ENCODE measurements at regions not wholly inside any gene's neighbourhood (a gene's known extent, or its start where the extent isn't known, plus 50 kb on each side); places are given as distances from the start of the nearest gene placed in this dataset.

DNA sequence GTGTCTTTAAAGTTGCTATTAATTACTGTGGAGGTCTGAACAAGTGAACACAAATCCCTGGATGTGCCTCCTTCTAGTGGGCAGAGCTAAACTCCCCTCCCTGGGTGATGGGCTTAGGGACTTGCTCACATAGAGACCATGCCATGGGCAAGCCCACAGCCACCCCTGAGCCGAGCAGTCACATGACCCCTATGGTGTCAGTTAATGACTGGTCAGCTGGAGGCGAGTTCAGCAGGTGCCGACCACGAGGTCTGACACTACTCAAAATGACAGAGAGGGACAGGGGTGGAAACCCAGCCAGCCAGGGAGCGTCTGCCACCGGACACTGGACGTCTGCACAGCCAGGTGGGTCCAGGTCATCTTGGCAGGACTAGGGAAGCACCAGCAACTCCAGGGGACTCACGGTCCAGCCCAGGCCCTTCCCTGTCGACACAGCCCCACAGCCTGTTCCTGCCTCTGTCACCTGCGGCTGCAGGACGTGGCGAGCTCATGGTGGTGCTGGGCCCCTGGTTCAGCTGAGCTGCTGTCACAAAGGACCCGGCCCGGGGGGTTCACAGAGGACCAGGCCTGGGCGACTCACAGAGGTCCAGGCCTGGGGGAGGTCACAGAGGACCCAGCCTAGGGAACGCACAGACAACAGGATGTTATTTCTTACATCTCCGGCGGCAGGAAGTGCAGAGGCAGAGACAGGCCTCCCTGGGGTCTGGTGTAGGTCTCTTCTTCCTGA, 135.0 kb downstream of the BRD1 start:
- Histone ChIP-seq H2AFZ (ENCODE audit: low read depth, low read length, severe bottlenecking) (no peak overlapping the region), H4K20me1 (ENCODE audit: low read depth, low read length) (no peaks in the 10 kb centered on the region), H3K36me3 (ENCODE audit: low read length) (no peaks in the 10 kb centered on the region), H3K9ac (ENCODE audit: low read length) (no peak overlapping the region), H3F3A (ENCODE audit: insufficient read depth) (no peaks in the 10 kb centered on the region), H3K27me3 (ENCODE audit: low read length) (no peaks in the 10 kb centered on the region), H3K4me3 (ENCODE audit: insufficient read depth, low read length, poor library complexity, severe bottlenecking) (no peak overlapping the region), H3K9me3 (ENCODE audit: insufficient read depth, low read length) (peaks cover 6% of the 10 kb centered on the region; the same call in 1 of the 2 replicates), H3K4me2 (ENCODE audit: low read depth, low read length, poor library complexity, severe bottlenecking) (no peak overlapping the region), H3K9me2 (replicated peaks; ENCODE audit: insufficient read depth, low read length) (no peaks in the 10 kb centered on the region), H3K27ac (ENCODE audit: low read depth, low read length) (no peak overlapping the region), H3K79me2 (ENCODE audit: insufficient read depth, low read length) (no peaks in the 10 kb centered on the region)
- TF ChIP-seq EZH2phosphoT487 (conservative IDR thresholded peaks at IDR 0.05; ENCODE audit: low read length), result no peak
- TF ChIP-seq, protein P1, sequence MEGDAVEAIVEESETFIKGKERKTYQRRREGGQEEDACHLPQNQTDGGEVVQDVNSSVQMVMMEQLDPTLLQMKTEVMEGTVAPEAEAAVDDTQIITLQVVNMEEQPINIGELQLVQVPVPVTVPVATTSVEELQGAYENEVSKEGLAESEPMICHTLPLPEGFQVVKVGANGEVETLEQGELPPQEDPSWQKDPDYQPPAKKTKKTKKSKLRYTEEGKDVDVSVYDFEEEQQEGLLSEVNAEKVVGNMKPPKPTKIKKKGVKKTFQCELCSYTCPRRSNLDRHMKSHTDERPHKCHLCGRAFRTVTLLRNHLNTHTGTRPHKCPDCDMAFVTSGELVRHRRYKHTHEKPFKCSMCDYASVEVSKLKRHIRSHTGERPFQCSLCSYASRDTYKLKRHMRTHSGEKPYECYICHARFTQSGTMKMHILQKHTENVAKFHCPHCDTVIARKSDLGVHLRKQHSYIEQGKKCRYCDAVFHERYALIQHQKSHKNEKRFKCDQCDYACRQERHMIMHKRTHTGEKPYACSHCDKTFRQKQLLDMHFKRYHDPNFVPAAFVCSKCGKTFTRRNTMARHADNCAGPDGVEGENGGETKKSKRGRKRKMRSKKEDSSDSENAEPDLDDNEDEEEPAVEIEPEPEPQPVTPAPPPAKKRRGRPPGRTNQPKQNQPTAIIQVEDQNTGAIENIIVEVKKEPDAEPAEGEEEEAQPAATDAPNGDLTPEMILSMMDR (IDR thresholded peaks at IDR 0.05; ENCODE audit: insufficient read depth, low read length, poor library complexity, severe bottlenecking), result no peak

DNA sequence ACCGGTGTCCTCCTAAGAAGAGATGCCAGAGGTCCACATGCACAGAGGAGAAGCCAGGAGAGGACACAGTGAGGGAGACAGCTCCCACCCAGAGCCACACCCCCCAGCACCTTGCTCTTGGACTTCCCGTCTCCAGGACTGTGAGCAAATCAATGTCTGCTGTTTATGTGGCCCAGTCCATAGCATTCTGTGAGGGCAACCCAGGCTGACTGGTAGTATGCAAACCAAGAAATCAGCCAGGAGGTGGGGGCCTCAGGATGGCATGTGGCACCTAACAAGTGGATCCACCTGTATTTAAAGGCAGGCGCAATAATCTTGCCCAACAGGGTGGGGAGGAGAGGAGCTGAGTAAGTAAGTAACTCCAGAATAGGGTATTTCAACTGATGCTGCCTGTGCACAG, 136.4 kb downstream of the BRD1 start:
- H3K36me3 ChIP-seq (ENCODE audit: low read length), result no peaks in the 10 kb centered on the region
- no peak overlapping the region for H3K4me3 ChIP-seq (ENCODE audit: insufficient read depth, low read length, poor library complexity, severe bottlenecking)
- no peak overlapping the region for H2AFZ ChIP-seq (ENCODE audit: low read depth, low read length, severe bottlenecking)
- no peak overlapping the region for H3K4me2 ChIP-seq (ENCODE audit: low read depth, low read length, poor library complexity, severe bottlenecking)
- H3F3A ChIP-seq (ENCODE audit: insufficient read depth), result no peaks in the 10 kb centered on the region
- no peaks in the 10 kb centered on the region for H3K27me3 ChIP-seq (ENCODE audit: low read length)
- H4K20me1 ChIP-seq (ENCODE audit: low read depth, low read length), result no peaks in the 10 kb centered on the region
- H3K9ac ChIP-seq (ENCODE audit: low read length), result no peak overlapping the region
- H3K79me2 ChIP-seq (ENCODE audit: insufficient read depth, low read length), result no peaks in the 10 kb centered on the region
- no peaks in the 10 kb centered on the region for H3K9me2 ChIP-seq (replicated peaks; ENCODE audit: insufficient read depth, low read length)
- no peaks in the 10 kb centered on the region for H3K9me3 ChIP-seq (ENCODE audit: insufficient read depth, low read length)
- TF ChIP-seq, protein P1 (IDR thresholded peaks at IDR 0.05; ENCODE audit: insufficient read depth, low read length, poor library complexity, severe bottlenecking), result no peak
- TF ChIP-seq EZH2phosphoT487 (conservative IDR thresholded peaks at IDR 0.05; ENCODE audit: low read length), result no peak
- no peak overlapping the region for H3K27ac ChIP-seq (ENCODE audit: low read depth, low read length)

GRCh38 chr22:49690454-49690853, 137.2 kb downstream of the BRD1 start:
- Histone ChIP-seq H3K9ac (ENCODE audit: low read length) (no peak overlapping the region), H4K20me1 (ENCODE audit: low read depth, low read length) (no peaks in the 10 kb centered on the region), H2AFZ (ENCODE audit: low read depth, low read length, severe bottlenecking) (no peak overlapping the region), H3K27me3 (ENCODE audit: low read length) (no peaks in the 10 kb centered on the region), H3K4me3 (ENCODE audit: insufficient read depth, low read length, poor library complexity, severe bottlenecking) (no peak overlapping the region), H3K36me3 (ENCODE audit: low read length) (no peaks in the 10 kb centered on the region), H3K27ac (ENCODE audit: low read depth, low read length) (no peak overlapping the region), H3K9me3 (ENCODE audit: insufficient read depth, low read length) (no peaks in the 10 kb centered on the region), H3K9me2 (replicated peaks; ENCODE audit: insufficient read depth, low read length) (no peaks in the 10 kb centered on the region), H3K4me2 (ENCODE audit: low read depth, low read length, poor library complexity, severe bottlenecking) (no peak overlapping the region), H3K79me2 (ENCODE audit: insufficient read depth, low read length) (no peaks in the 10 kb centered on the region), H3F3A (ENCODE audit: insufficient read depth) (no peaks in the 10 kb centered on the region)
- TF ChIP-seq, protein P1 (IDR thresholded peaks at IDR 0.05; ENCODE audit: insufficient read depth, low read length, poor library complexity, severe bottlenecking), result no peak
- TF ChIP-seq EZH2phosphoT487 (conservative IDR thresholded peaks at IDR 0.05; ENCODE audit: low read length), result no peak
